HG02884 (cell line): ENCODE measurements at regions not wholly inside any gene's neighbourhood (a gene's known extent, or its start where the extent isn't known, plus 50 kb on each side); places are given as distances from the start of the nearest gene placed in this dataset.

Experiments
- ATAC-seq: cut with Tn5 transposase; IDR thresholded peaks from one replicate; pipeline ENCODE4 v1.9.1; 2021; ENCODE audit warnings: mild to moderate bottlenecking, moderate library complexity; ENCODE audit not compliant: unreplicated experiment

- no peak for ATAC-seq
Observed at GRCh38 chr5:143870362-143870761, 58.4 kb downstream of the HMHB1 start.

GRCh38 chr5:143870871-143871632 lies 59.1 kb downstream of the HMHB1 start:
- ATAC-seq = no peak

- ATAC-seq = no peak
Observed at GRCh38 chr5:143871672-143872071, 59.7 kb downstream of the HMHB1 start.

- ATAC-seq = no peak
Observed at GRCh38 chr5:143874312-143874711, 62.4 kb downstream of the HMHB1 start.

- no peak for ATAC-seq
Observed at GRCh38 chr5:143877196-143877595, 65.2 kb downstream of the HMHB1 start.

- no peak for ATAC-seq
Observed at GRCh38 chr5:143878430-143878829, 66.5 kb downstream of the HMHB1 start.

GRCh38 chr5:143879646-143880045 lies 67.7 kb downstream of the HMHB1 start:
- ATAC-seq = no peak

GRCh38 chr5:143880178-143880577 lies 68.2 kb downstream of the HMHB1 start:
- no peak for ATAC-seq

GRCh38 chr5:143882520-143882919 lies 70.6 kb downstream of the HMHB1 start:
- no peak for ATAC-seq

GRCh38 chr5:143886096-143886495 lies 74.1 kb downstream of the HMHB1 start:
- no peak for ATAC-seq

GRCh38 chr5:143886651-143887638 lies 75.0 kb downstream of the HMHB1 start:
- no peak for ATAC-seq

- ATAC-seq = no peak
Observed at GRCh38 chr5:143887903-143888665, 76.1 kb downstream of the HMHB1 start.

GRCh38 chr5:143888912-143889311 lies 77.0 kb downstream of the HMHB1 start:
- no peak for ATAC-seq

GRCh38 chr5:143889986-143890385 lies 78.0 kb downstream of the HMHB1 start:
- ATAC-seq = no peak

- ATAC-seq = no peak
Observed at GRCh38 chr5:143890487-143890886, 78.5 kb downstream of the HMHB1 start.

- no peak for ATAC-seq
Observed at GRCh38 chr5:143892271-143892670, 80.3 kb downstream of the HMHB1 start.

GRCh38 chr5:143892908-143893307 lies 80.9 kb downstream of the HMHB1 start:
- ATAC-seq = no peak

GRCh38 chr5:143893638-143894037 lies 81.7 kb downstream of the HMHB1 start:
- ATAC-seq = no peak

GRCh38 chr5:143896516-143896915 lies 84.6 kb downstream of the HMHB1 start:
- ATAC-seq = no peak

GRCh38 chr5:143896966-143897365 lies 85.0 kb downstream of the HMHB1 start:
- ATAC-seq = no peak

- no peak for ATAC-seq
Observed at GRCh38 chr5:143898381-143898780, 86.4 kb downstream of the HMHB1 start.
